CD14-positive monocyte (primary cell): ENCODE measurements at regions not wholly inside any gene's neighbourhood (a gene's known extent, or its start where the extent isn't known, plus 50 kb on each side); places are given as distances from the start of the nearest gene placed in this dataset.
A peak's percentile ranks its signal among the peaks of the same experiment; 100 is the strongest.

Experiments
- DNase-seq, 3 donors: peaks; one replicate each; pipeline ENCODE4 v3.0.0-alpha.2; 2011 to 2022
- H2AFZ ChIP-seq: 2 replicates; pipeline ENCODE4 v1.6.0; 2012; ENCODE audit warnings: mild to moderate bottlenecking, low read depth, low read length, inconsistent platforms; ENCODE audit not compliant: insufficient read depth, poor library complexity, severe bottlenecking
- H3K27ac ChIP-seq, 2 donors: 1 replicate in 1 of 2; 2 replicates in 1 of 2; pipeline ENCODE4 v1.5.1; 2012 to 2013; ENCODE audit warnings: low read length in 2 of 2, control low read depth in 1 of 2, inconsistent platforms in 1 of 2, low read depth in 1 of 2, mild to moderate bottlenecking in 1 of 2
- H3K27me3 ChIP-seq, 2 donors: one replicate each; pipeline versions ENCODE4 v1.6.0 to v1.6.1; 2011 to 2013; ENCODE audit warnings: low read length in 2 of 2; ENCODE audit not compliant: control insufficient read depth in 2 of 2, insufficient read depth in 2 of 2
- H3K36me3 ChIP-seq, 2 donors: replicated peaks in 1 of 2; 1 replicate in 1 of 2; 2 replicates in 1 of 2; pipeline versions ENCODE4 v1.5.1 to v1.6.1; 2012 to 2013; ENCODE audit warnings: low read length in 2 of 2, control low read depth in 1 of 2, inconsistent platforms in 1 of 2, mild to moderate bottlenecking in 1 of 2; ENCODE audit not compliant: insufficient read depth in 2 of 2, control insufficient read depth in 1 of 2
- H3K4me1 ChIP-seq, 2 donors: 1 replicate in 1 of 2; 2 replicates in 1 of 2; pipeline versions ENCODE4 v1.5.1 to v1.6.1; 2012 to 2013; ENCODE audit warnings: low read length in 2 of 2, control low read depth in 1 of 2, inconsistent platforms in 1 of 2, mild to moderate bottlenecking in 1 of 2, moderate library complexity in 1 of 2; ENCODE audit not compliant: insufficient read depth in 2 of 2, control insufficient read depth in 1 of 2
- H3K4me2 ChIP-seq: replicated peaks from 2 replicates; pipeline ENCODE3; 2012; ENCODE audit warnings: low read length, moderate library complexity, mild to moderate bottlenecking; ENCODE audit not compliant: poor library complexity, severe bottlenecking; ENCODE audit errors: extremely low read depth
- H3K4me3 ChIP-seq, 3 experiments: fragments of 200-600 bp in 1 of 3; sonication (generic) in 1 of 3; replicated peaks in 1 of 3; 1 replicate in 2 of 3; 2 replicates in 1 of 3; pipeline ENCODE4 v1.5.1; 2011 to 2013; ENCODE audit warnings: low read length in 3 of 3, mild to moderate bottlenecking in 3 of 3, control low read depth in 2 of 3, low read depth in 2 of 3, inconsistent platforms in 1 of 3, moderate library complexity in 1 of 3
- H3K79me2 ChIP-seq: 2 replicates; pipeline ENCODE4 v1.6.0; 2012; ENCODE audit warnings: mild to moderate bottlenecking, control low read depth, inconsistent platforms, low read length, moderate library complexity; ENCODE audit not compliant: insufficient read depth
- H3K9ac ChIP-seq: 2 replicates; pipeline ENCODE4 v1.6.0; 2017; ENCODE audit warnings: low read length, mild to moderate bottlenecking; ENCODE audit not compliant: insufficient read depth, poor library complexity, severe bottlenecking
- H3K9me3 ChIP-seq, 2 donors: replicated peaks in 1 of 2; 1 replicate in 1 of 2; 2 replicates in 1 of 2; pipeline versions ENCODE4 v1.5.1 to v1.6.1; 2012 to 2013; ENCODE audit warnings: low read length in 2 of 2, control low read depth in 1 of 2; ENCODE audit not compliant: control insufficient read depth in 1 of 2, insufficient read depth in 1 of 2
- H4K20me1 ChIP-seq: 2 replicates; pipeline ENCODE4 v1.6.0; 2012; ENCODE audit warnings: mild to moderate bottlenecking, low read length, control low read depth, moderate library complexity; ENCODE audit not compliant: insufficient read depth
- H3K27ac Mint-ChIP-seq, 7 donors: one replicate each; pipeline ENCODE4 v1.8.0; 2020; ENCODE audit warnings: mild to moderate bottlenecking in 7 of 7, mixed read lengths in 7 of 7, moderate library complexity in 6 of 7, inconsistent platforms in 2 of 7
- H3K27me3 Mint-ChIP-seq, 3 donors: one replicate each; pipeline ENCODE4 v1.8.0; 2021 to 2022; ENCODE audit warnings: low read depth in 3 of 3, mild to moderate bottlenecking in 3 of 3, mixed read lengths in 3 of 3, moderate library complexity in 3 of 3, inconsistent platforms in 1 of 3
- H3K36me3 Mint-ChIP-seq, 2 donors: one replicate each; pipeline ENCODE4 v1.8.0; 2020; ENCODE audit warnings: mixed read lengths in 2 of 2, inconsistent platforms in 1 of 2, mild to moderate bottlenecking in 1 of 2
- H3K4me1 Mint-ChIP-seq: one replicate; pipeline ENCODE4 v1.8.0; 2020; ENCODE audit warnings: mild to moderate bottlenecking, mixed read lengths
- H3K4me3 Mint-ChIP-seq, 2 donors: one replicate each; pipeline ENCODE4 v1.8.0; 2020; ENCODE audit warnings: mild to moderate bottlenecking in 2 of 2, mixed read lengths in 2 of 2, moderate library complexity in 1 of 2
- H3K9me3 Mint-ChIP-seq, 7 donors: one replicate each; pipeline ENCODE4 v1.8.0; 2020 to 2022; ENCODE audit warnings: mixed read lengths in 7 of 7, mild to moderate bottlenecking in 6 of 7, moderate library complexity in 6 of 7, inconsistent platforms in 2 of 7
- CTCF ChIP-seq: fragments of 200-600 bp; IDR thresholded peaks from one replicate; pipeline ENCODE4 v1.8.0; 2022; ENCODE audit warnings: antibody characterized with exemption, mild to moderate bottlenecking
- WGBS: methylation state at CpG from one replicate; pipeline ENCODE4 v1.1.5; 2013; ENCODE audit warnings: missing lambda C conversion rate; ENCODE audit not compliant: insufficient coverage; 5-methylcytosine and 5-hydroxymethylcytosine counted together
- intact Hi-C, 2 donors: fragments of 100-400 bp; cut with micrococcal nuclease; formaldehyde crosslinking; loops; one replicate each; pipeline versions ENCODE4 v1.15.0 to v1.15.1; 2023

DNA sequence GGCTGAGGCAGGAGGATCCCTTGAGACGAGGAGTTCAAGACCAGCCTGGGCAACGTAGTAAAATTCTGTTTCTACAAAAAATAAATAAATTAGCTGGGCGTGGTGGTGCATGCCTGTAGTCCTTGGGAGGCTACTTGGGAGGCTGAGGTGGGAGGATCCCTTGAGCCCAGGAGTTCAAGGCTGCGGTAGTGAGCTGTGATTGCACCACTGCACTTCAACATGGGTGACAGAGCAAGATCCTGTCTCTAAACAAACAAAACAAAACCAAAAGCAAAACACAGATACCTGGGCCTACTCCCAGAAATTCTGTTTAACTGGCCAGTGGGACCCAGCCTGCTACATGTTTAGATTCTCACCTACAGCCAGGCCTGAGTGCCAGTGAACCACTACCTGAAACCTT is 74.6 kb upstream of the MEDAG start:
- no peaks in the 10 kb centered on the region for H3K36me3 Mint-ChIP-seq
- H3K27ac Mint-ChIP-seq = no peak overlapping the region
- no peak for DNase-seq
- no peaks in the 10 kb centered on the region for H3K9me3 ChIP-seq
- H3K27ac ChIP-seq = no peak overlapping the region
- WGBS = 80% methylated on average over 1 of the region's 4 CpGs
- H3K4me1 ChIP-seq = peaks cover 4 to 8% of the 10 kb centered on the region in 2 donors
- H3K9ac ChIP-seq = no peak overlapping the region
- H3K36me3 ChIP-seq = no peaks in the 10 kb centered on the region
- H4K20me1 ChIP-seq = no peaks in the 10 kb centered on the region
- TF ChIP-seq CTCF = no peak
- H3K4me1 Mint-ChIP-seq = peaks cover 6% of the 10 kb centered on the region
- no peak overlapping the region for H3K4me2 ChIP-seq
- no peak overlapping the region for H3K4me3 Mint-ChIP-seq
- intact Hi-C loops = no loop called here
- peaks cover 0 to 8% of the 10 kb centered on the region in 2 donors for H3K27me3 ChIP-seq
- no peaks in the 10 kb centered on the region for H3K79me2 ChIP-seq
- no peak overlapping the region for H2AFZ ChIP-seq
- peaks cover 5 to 20% (median 13%) of the 10 kb centered on the region in 3 donors for H3K27me3 Mint-ChIP-seq
- no peak overlapping the region for H3K4me3 ChIP-seq
- peaks cover 0 to 4% (median 0%) of the 10 kb centered on the region in 7 donors for H3K9me3 Mint-ChIP-seq

- H3K79me2 ChIP-seq = no peaks in the 10 kb centered on the region
- no peaks in the 10 kb centered on the region for H4K20me1 ChIP-seq
- H3K27me3 ChIP-seq = peaks cover 0 to 9% of the 10 kb centered on the region in 2 donors
- H3K4me3 ChIP-seq = no peak overlapping the region
- H3K27ac Mint-ChIP-seq = no peak overlapping the region
- H3K9me3 ChIP-seq = no peaks in the 10 kb centered on the region
- H3K27me3 Mint-ChIP-seq = peaks cover 9 to 20% (median 13%) of the 10 kb centered on the region in 3 donors
- peaks cover 6% of the 10 kb centered on the region for H3K4me1 Mint-ChIP-seq
- H2AFZ ChIP-seq = no peak overlapping the region
- no peak for DNase-seq
- no CpG with 5 or more reads among the region's 4 CpGs for WGBS
- H3K36me3 Mint-ChIP-seq = no peaks in the 10 kb centered on the region
- H3K4me1 ChIP-seq = peaks cover 4 to 8% of the 10 kb centered on the region in 2 donors
- H3K9me3 Mint-ChIP-seq = peaks cover 0 to 4% (median 0%) of the 10 kb centered on the region in 7 donors
- no peak overlapping the region for H3K4me2 ChIP-seq
- H3K36me3 ChIP-seq = no peaks in the 10 kb centered on the region
- intact Hi-C loops = no loop called here
- peak overlapping the region in 1 of 2 donors; percentile 48 for H3K4me3 Mint-ChIP-seq
- no peak overlapping the region for H3K27ac ChIP-seq
- no peak overlapping the region for H3K9ac ChIP-seq
- TF ChIP-seq CTCF = no peak
Observed at GRCh38 chr13:30832377-30832776, 73.7 kb upstream of the MEDAG start.
